DOHH2 (cell line): ENCODE measurements at regions not wholly inside any gene's neighbourhood (a gene's known extent, or its start where the extent isn't known, plus 50 kb on each side); places are given as distances from the start of the nearest gene placed in this dataset.

Experiments
- H3F3A ChIP-seq: fragments of 200-600 bp; sonication (generic), shearing (Covaris generic); 2 replicates; pipeline ENCODE4 v1.6.0; 2016; ENCODE audit warnings: antibody characterized with exemption, mild to moderate bottlenecking; ENCODE audit not compliant: control insufficient read depth, insufficient read depth
- H3K27ac ChIP-seq: fragments of 200-600 bp; sonication (generic); 2 replicates; pipeline ENCODE4 v1.5.1; 2014; ENCODE audit warnings: low read depth, mild to moderate bottlenecking, low read length, moderate library complexity
- H3K27me3 ChIP-seq: fragments of 200-600 bp; sonication (generic); 2 replicates; pipeline ENCODE4 v1.6.1; 2014; ENCODE audit warnings: mild to moderate bottlenecking, low read length, mixed read lengths; ENCODE audit not compliant: control insufficient read depth
- H3K36me3 ChIP-seq: fragments of 200-600 bp; sonication (generic); 2 replicates; pipeline ENCODE4 v1.6.1; 2014; ENCODE audit warnings: mild to moderate bottlenecking, low read length, moderate library complexity, mixed read lengths; ENCODE audit not compliant: control insufficient read depth
- H3K4me1 ChIP-seq: fragments of 200-600 bp; sonication (generic); 2 replicates; pipeline ENCODE4 v1.6.1; 2014; ENCODE audit warnings: mild to moderate bottlenecking, low read length, mixed read lengths; ENCODE audit not compliant: control insufficient read depth
- H3K4me2 ChIP-seq: fragments of 200-600 bp; sonication (generic); 2 replicates; pipeline ENCODE4 v1.6.0; 2014; ENCODE audit warnings: mild to moderate bottlenecking, low read length, moderate library complexity
- H3K4me3 ChIP-seq: fragments of 200-600 bp; sonication (generic); 2 replicates; pipeline ENCODE4 v1.5.1; 2014; ENCODE audit warnings: mild to moderate bottlenecking, low read length, mixed read lengths
- H3K79me2 ChIP-seq: fragments of 200-600 bp; sonication (generic); 2 replicates; pipeline ENCODE4 v1.6.1; 2014; ENCODE audit warnings: mild to moderate bottlenecking, low read length, mixed read lengths; ENCODE audit not compliant: control insufficient read depth
- H3K9me2 ChIP-seq: fragments of 200-600 bp; sonication (generic); replicated peaks from 2 replicates; pipeline ENCODE4 v1.6.1; 2014; ENCODE audit warnings: mild to moderate bottlenecking, low read length, mixed read lengths; ENCODE audit not compliant: control insufficient read depth
- H3K9me3 ChIP-seq: fragments of 200-600 bp; sonication (generic); 2 replicates; pipeline ENCODE4 v1.6.1; 2014; ENCODE audit warnings: antibody characterized with exemption, low read length, mixed read lengths; ENCODE audit not compliant: control insufficient read depth, insufficient read depth
- H4K20me1 ChIP-seq: fragments of 200-600 bp; sonication (generic); 2 replicates; pipeline ENCODE4 v1.6.0; 2014; ENCODE audit warnings: low read depth, mild to moderate bottlenecking, antibody characterized with exemption, low read length, moderate library complexity; ENCODE audit not compliant: control insufficient read depth, insufficient read depth
- EZH2phosphoT487 ChIP-seq: fragments of 200-600 bp; sonication (generic); IDR thresholded peaks from 2 replicates; pipeline ENCODE4 v1.6.1; 2017; ENCODE audit warnings: borderline replicate concordance, mild to moderate bottlenecking, antibody characterized with exemption, low read length, moderate library complexity, mixed read lengths
- TF ChIP-seq, protein P1 (sequence below): fragments of 200-600 bp; sonication (generic); IDR thresholded peaks from one replicate; pipeline ENCODE4 v1.5.1; 2014; ENCODE audit warnings: antibody characterized with exemption, mild to moderate bottlenecking, low read depth, low read length; ENCODE audit not compliant: poor library complexity, severe bottlenecking

DNA sequence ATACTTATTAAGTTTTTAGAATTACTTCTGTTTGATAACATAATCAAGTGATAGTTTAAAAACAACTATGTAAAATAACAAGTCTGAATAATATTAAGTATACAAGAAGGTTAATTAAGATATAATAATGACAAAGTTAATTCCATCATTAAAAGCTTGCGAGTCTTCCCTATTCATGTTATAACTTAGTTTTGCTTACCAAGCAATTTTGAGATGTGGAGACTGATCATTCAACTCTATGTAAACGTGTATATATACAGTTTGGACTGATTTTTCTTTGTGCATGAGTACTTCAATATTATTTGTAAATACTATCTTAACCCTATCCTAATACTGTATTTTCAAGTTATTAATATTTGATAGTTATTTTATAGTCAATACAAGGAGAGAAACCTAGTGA lies 870.9 kb downstream of the GBE1 start:
- no peaks in the 10 kb centered on the region for H3K79me2 ChIP-seq
- H4K20me1 ChIP-seq: no peaks in the 10 kb centered on the region
- TF ChIP-seq, protein P1, sequence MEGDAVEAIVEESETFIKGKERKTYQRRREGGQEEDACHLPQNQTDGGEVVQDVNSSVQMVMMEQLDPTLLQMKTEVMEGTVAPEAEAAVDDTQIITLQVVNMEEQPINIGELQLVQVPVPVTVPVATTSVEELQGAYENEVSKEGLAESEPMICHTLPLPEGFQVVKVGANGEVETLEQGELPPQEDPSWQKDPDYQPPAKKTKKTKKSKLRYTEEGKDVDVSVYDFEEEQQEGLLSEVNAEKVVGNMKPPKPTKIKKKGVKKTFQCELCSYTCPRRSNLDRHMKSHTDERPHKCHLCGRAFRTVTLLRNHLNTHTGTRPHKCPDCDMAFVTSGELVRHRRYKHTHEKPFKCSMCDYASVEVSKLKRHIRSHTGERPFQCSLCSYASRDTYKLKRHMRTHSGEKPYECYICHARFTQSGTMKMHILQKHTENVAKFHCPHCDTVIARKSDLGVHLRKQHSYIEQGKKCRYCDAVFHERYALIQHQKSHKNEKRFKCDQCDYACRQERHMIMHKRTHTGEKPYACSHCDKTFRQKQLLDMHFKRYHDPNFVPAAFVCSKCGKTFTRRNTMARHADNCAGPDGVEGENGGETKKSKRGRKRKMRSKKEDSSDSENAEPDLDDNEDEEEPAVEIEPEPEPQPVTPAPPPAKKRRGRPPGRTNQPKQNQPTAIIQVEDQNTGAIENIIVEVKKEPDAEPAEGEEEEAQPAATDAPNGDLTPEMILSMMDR: no peak
- TF ChIP-seq EZH2phosphoT487: no peak
- no peaks in the 10 kb centered on the region for H3K9me2 ChIP-seq
- no peak overlapping the region for H3K4me2 ChIP-seq
- H3K9me3 ChIP-seq: no peaks in the 10 kb centered on the region; the same call in 1 of the 2 replicates
- no peaks in the 10 kb centered on the region for H3K4me1 ChIP-seq
- no peaks in the 10 kb centered on the region for H3K27me3 ChIP-seq
- H3K36me3 ChIP-seq: no peaks in the 10 kb centered on the region
- H3K4me3 ChIP-seq: no peak overlapping the region
- H3K27ac ChIP-seq: no peak overlapping the region
- no peaks in the 10 kb centered on the region for H3F3A ChIP-seq

DNA sequence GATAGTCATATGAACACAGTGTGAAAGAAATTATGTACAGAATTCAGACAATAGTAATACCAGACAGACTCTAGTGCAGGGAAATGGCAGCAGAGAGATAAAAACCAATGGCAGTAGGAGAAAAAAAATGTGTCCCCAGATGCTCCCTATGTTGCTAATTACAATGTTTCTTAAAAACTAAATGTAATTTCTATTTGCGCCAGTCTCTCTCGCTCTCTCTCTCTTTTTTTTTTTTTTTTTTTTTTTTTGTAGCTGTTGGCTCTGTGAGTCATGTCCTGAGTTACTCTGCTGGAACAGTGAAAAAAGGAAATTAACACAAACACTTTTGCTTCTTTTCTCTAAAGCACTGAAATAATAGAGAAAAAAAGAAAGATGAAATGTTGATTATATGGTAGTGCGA lies 871.9 kb downstream of the GBE1 start:
- no peaks in the 10 kb centered on the region; the same call in 1 of the 2 replicates for H3K9me3 ChIP-seq
- H3K9me2 ChIP-seq: no peaks in the 10 kb centered on the region
- H3K36me3 ChIP-seq: no peaks in the 10 kb centered on the region
- TF ChIP-seq EZH2phosphoT487: no peak
- H3K4me2 ChIP-seq: no peak overlapping the region
- H3F3A ChIP-seq: no peaks in the 10 kb centered on the region
- no peaks in the 10 kb centered on the region for H3K4me1 ChIP-seq
- H3K27ac ChIP-seq: no peak overlapping the region
- no peaks in the 10 kb centered on the region for H4K20me1 ChIP-seq
- no peaks in the 10 kb centered on the region for H3K27me3 ChIP-seq
- H3K79me2 ChIP-seq: no peaks in the 10 kb centered on the region
- H3K4me3 ChIP-seq: no peak overlapping the region

DNA sequence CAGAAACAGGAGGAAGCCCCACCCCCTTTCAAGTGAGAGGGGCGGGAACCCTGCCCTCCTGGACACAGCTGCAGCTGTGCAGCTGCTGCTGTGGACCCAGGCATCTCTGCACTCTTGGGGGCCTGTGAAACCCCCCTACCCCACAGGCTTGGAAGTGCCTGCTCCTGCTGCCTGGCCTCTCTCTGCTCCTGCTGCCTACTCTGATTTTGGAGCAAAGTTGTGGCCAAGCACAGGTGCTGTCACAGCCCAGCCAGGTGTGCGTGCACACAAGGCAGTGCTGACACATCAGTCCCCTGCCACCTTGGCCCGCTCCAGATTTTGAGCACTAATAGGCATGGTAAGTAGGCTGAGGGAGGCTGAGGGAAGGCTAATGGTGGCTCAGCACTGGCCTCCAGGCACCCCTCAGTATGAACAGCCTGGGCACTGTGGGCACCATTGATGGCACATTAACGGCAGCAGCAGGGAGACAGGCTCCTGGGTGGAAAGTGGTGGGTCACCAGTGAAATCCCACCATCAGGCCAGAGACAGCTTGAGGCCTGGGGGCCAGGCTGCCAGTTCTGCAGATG lies 890.9 kb downstream of the GBE1 start:
- peaks cover 9% of the 10 kb centered on the region; the same call in 1 of the 2 replicates for H3K9me3 ChIP-seq
- H3K79me2 ChIP-seq: no peaks in the 10 kb centered on the region
- no peaks in the 10 kb centered on the region for H3K36me3 ChIP-seq
- no peaks in the 10 kb centered on the region for H3K27me3 ChIP-seq
- H3K27ac ChIP-seq: no peak overlapping the region
- H3K9me2 ChIP-seq: no peaks in the 10 kb centered on the region
- TF ChIP-seq EZH2phosphoT487: no peak
- TF ChIP-seq, protein P1: no peak
- no peak overlapping the region for H3K4me2 ChIP-seq
- no peaks in the 10 kb centered on the region for H3F3A ChIP-seq
- H3K4me3 ChIP-seq: no peak overlapping the region
- no peaks in the 10 kb centered on the region for H3K4me1 ChIP-seq
- no peaks in the 10 kb centered on the region for H4K20me1 ChIP-seq

DNA sequence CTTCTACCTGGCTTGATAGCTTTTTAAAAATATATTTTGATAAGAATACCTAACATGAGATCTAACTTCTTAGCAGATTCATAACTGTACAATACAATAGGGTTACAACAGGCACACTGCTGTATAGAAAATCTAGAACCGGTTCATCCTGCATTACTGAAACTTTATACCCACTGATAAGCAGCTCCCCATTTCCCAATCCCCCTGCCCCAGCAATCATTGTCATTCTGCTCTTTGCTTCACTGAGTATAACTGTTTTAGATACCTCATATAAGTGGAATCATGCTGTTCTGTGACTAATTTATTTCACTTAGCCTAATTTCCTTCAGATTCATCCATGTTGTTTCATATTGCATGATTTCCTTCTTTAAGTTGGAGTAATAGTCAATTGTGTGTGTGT lies 906.0 kb downstream of the GBE1 start:
- no peaks in the 10 kb centered on the region for H3K4me1 ChIP-seq
- no peak overlapping the region for H3K4me3 ChIP-seq
- H3K4me2 ChIP-seq: no peak overlapping the region
- H3K27ac ChIP-seq: no peak overlapping the region
- peaks cover 7% of the 10 kb centered on the region; the same call in 1 of the 2 replicates for H3K9me3 ChIP-seq
- H3K79me2 ChIP-seq: no peaks in the 10 kb centered on the region
- TF ChIP-seq EZH2phosphoT487: no peak
- TF ChIP-seq, protein P1: no peak
- no peaks in the 10 kb centered on the region for H3K36me3 ChIP-seq
- no peaks in the 10 kb centered on the region for H3K9me2 ChIP-seq
- H3F3A ChIP-seq: no peaks in the 10 kb centered on the region
- no peaks in the 10 kb centered on the region for H3K27me3 ChIP-seq
- no peaks in the 10 kb centered on the region for H4K20me1 ChIP-seq
